HG02981 (cell line): ENCODE measurements at regions not wholly inside any gene's neighbourhood (a gene's known extent, or its start where the extent isn't known, plus 50 kb on each side); places are given as distances from the start of the nearest gene placed in this dataset.

Experiments
- ATAC-seq: cut with Tn5 transposase; IDR thresholded peaks from one replicate; pipeline ENCODE4 v1.9.1; 2021; ENCODE audit warnings: mild to moderate bottlenecking, moderate library complexity; ENCODE audit not compliant: unreplicated experiment

GRCh38 chr2:80887841-80888378, 583.4 kb upstream of the LRRTM1 start:
- no peak for ATAC-seq

DNA sequence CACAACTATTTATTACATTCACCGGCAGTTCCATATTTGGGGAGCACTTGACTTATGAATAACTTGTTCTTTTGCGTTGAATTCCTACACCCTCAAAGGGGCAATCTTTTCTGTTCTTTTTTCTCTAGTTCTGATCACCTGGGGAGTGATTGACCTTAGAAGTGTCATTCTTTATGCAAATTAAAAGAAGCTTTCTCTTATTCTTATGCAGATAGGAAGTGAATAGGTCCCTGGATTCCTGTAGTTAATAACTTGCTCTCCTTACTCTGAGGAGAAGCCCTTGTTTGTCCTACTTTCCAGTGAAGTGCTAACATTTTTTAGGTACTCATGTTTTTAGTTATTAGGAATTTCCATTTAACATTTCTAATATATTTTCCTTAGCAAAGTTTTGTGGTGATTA, 569.8 kb upstream of the LRRTM1 start:
- no peak for ATAC-seq

GRCh38 chr2:80869858-80870438, 565.4 kb upstream of the LRRTM1 start:
- ATAC-seq, result no peak

DNA sequence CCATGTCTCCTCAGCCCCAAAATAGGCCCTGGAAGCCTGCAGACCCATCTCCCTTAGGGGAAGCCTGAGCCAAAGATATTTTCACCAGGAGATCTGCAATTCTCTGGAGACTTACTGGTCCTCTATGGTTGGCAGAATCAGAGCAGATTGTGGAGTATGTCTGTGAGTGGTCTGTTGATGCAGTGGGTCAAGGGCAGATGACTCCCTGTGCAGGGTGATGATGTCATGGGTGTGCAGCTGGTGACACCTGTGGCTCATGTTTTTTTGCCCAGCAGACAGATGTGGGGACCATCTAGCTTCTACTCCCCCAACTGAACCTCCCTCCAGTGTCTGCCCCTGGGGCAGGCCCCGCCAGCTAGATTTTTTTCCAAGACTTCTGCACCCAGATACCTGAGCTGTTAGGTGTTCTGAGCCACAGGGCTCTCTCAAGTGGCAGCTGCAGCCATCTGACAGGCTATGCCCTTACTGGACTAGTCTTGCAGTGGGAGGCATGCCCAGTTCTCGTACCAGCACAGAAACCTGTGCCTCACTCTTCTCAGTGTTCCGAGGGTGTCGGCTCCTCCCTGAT, 558.7 kb upstream of the LRRTM1 start:
- no peak for ATAC-seq

GRCh38 chr2:80858965-80859364, 554.4 kb upstream of the LRRTM1 start:
- no peak for ATAC-seq

- ATAC-seq, result no peak
These were observed 551.7 kb upstream of the LRRTM1 start for GRCh38 chr2:80856227-80856626.

- ATAC-seq, result no peak
These were observed 550.3 kb upstream of the LRRTM1 start for GRCh38 chr2:80854831-80855230.

DNA sequence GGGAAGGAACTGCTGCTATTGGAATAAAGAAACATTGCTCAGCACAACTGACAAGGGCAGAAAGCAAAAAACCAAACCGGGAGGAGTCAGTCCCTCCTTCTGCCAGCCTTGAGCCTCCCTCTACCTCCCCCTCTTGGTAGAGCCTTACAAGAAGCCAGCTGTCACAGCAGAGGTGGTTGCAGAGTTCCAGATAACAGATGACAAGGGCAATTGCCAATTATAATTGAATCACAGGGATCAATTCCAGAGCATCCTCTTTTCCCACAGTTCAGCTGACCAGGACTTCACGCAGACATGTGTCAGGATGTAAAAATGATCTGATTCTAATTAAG, 548.2 kb upstream of the LRRTM1 start:
- ATAC-seq, result no peak

DNA sequence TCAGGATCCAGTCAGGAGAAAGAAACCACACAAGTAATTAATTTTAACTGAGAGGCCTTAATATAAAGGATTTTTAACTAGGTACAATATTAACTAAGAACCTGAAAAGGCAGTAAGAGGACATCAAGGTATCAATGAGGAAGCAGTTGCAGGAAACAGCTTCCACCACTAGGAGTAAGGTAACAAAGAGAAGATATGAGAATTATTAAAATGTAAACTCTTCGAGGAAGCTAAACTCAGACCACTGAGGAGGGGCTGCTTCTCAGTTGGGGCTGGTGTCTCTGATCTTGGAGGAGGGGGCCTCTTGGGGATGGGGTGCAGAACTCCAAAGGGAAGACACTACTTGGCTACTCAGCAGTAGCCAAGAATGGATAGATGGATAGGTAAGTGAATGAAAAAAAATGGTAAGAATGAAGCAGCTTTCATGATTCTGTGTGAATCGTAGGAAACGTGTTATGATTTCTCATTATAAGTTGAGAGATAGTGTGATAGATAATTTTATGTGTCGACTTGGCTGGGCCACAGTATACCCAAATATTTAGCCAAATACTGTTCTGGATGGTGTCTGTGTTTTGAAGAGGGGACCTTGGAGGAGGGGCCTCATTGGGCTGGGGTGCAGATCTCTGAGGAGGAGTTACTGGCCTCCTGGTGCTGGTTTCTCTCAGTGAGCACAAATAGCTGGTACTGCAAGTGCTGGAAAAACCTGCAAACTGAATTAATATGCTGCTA, 547.7 kb upstream of the LRRTM1 start:
- ATAC-seq, result no peak

- no peak for ATAC-seq
These were observed 526.3 kb upstream of the LRRTM1 start for GRCh38 chr2:80830891-80831290.

- no peak for ATAC-seq
These were observed 518.4 kb upstream of the LRRTM1 start for GRCh38 chr2:80822999-80823398.

- no peak for ATAC-seq
These were observed 510.7 kb upstream of the LRRTM1 start for GRCh38 chr2:80815259-80815658.

GRCh38 chr2:80786584-80786983, 482.0 kb upstream of the LRRTM1 start:
- no peak for ATAC-seq

- no peak for ATAC-seq
These were observed 474.2 kb upstream of the LRRTM1 start for GRCh38 chr2:80778704-80779103.

DNA sequence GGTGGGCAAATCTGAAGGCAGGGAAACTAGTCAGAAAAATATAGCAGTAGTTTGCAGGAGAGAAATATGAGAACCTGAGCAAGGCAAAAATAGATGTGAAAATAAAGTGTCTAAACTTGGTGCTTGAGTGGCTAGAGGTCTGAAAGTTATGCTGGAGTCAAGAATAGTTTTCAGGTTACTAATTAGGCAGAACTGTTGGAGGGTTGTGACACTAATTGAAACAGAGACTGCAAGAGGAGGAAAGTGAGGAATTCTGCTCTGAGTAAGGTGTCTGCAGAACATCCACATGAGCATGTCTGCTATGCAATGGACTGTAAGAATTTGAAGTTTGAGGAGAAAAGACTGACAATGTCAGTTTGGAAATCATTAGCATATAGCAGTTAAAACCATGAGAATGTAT, 444.0 kb upstream of the LRRTM1 start:
- no peak for ATAC-seq

DNA sequence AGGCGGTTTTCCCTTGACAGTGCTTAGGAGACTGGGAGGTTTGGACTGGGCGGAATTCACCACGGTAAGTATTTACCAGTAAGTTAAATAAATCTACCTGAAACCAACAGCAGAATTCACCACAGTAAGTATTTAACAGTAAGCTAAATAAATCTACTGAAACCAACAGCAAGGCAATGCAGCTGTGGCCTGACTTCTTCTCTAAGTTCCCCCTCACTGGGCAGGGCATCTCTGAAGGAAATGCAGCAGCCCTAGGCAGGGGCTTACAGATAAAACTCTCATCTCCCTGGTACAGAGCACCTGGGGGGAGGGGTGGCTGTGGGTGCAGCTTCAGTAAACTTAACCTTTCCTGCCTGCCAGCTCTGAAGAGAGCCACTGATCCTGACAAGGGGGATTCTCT, 432.5 kb upstream of the LRRTM1 start:
- no peak for ATAC-seq

GRCh38 chr2:80725001-80725400, 420.4 kb upstream of the LRRTM1 start:
- ATAC-seq, result no peak

DNA sequence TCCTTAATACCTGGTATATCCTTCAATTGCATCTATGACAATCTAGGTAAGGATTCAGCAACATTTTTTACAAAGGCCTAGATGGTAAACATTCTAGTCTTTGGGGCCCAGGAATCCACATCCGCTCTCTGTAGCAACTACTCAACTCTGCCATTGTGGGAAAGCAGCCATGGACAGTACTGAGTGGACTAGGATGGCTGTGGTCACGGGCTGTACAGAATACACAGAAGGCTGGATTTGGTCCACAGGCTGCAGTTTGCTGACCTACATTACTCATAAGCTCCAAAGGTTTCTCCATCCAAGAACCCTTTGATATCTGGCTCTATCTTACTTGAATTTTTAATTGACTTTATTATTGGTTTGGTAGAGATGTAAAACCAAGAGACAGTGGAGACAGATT, 418.3 kb upstream of the LRRTM1 start:
- ATAC-seq, result no peak

DNA sequence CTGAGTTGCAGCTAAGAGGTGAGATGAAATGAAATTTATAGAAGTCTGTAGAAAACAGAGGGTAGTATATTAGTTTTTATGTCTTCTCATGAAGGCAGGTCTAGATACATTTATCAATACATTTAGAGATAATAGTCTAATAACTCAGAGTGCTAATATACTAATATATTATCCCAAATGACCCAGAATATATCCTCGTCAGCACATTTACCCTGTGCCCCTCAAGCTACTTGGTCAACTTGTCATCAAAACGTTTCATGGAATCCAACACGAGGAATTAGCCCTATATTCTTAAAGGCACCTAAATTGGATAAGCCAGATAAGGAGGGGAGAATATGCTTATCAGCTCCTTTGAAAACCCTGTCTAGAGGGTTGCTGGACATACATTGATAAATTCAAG, 415.1 kb upstream of the LRRTM1 start:
- ATAC-seq, result no peak

DNA sequence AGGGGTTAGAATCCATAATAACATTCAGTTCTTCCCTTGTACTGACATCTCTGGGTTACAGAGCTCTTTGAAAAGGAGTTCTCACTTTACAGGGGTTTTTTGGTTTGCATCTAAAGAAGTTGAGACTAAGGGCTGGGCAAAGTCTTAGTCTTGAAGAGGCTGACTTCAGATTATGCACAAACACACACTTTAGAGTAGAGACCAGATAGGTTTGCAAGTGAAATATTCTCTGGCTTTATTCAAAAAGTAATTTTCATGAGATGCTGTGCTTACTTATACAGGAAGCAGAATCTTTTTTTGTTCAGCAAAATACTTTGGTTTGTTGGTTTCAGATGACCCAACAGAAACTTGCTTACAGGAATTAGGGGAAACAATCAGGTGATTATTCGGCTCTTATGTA, 410.9 kb upstream of the LRRTM1 start:
- ATAC-seq, result no peak

DNA sequence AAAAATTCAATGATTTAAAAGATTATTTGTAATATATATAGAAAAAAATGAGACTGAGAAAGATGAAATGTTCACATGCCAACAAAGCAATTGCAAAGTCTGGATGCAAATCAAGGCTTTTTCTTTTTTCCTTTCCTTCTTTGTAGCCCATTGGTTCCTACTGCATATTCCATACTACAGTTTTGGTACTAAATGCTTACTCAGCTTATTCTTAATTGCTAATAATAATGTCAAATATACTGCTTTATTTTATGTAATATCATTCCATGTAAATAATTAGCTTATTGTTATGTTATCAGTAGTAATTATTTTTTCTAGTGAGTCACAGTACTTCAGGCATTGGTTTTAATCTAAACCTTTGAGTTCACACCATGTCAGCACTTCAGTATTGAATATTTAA, 407.4 kb upstream of the LRRTM1 start:
- no peak for ATAC-seq

DNA sequence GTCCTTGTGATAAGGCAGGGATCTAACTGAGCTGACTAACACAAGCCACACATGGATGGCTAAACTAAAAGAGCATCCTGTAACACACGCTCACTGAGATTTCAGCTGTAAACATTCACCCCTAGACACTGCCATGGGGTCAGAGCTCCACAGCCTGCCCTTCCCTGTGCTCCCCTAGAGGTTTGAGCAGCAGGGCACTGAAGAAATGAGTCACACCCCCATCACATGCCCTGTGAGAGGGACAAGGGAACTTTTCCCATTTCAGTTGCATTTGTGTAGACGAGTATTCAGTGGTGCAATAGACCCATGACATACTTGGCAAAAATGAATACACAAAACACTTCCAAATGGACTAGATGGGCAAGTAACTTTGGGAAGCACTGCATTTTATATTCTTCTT, 402.4 kb upstream of the LRRTM1 start:
- no peak for ATAC-seq
